Stimulated activated CD8-positive, alpha-beta memory T cell treated with anti-CD3 and anti-CD28 coated beads, Interleukin-15, amount 100 ng/mL, for 24 hours (primary cell): ENCODE measurements at regions not wholly inside any gene's neighbourhood (a gene's known extent, or its start where the extent isn't known, plus 50 kb on each side); places are given as distances from the start of the nearest gene placed in this dataset.
"Not testable (repeated sequence)": the region's sequence is repeated elsewhere in the genome, so short reads cannot be mapped to it uniquely, and the experiment has no call there.

ENCODE experiments used
- DNase-seq: peaks from one replicate; pipeline ENCODE4 v3.0.0-alpha.2; 2020; ENCODE audit warnings: low read depth

DNA sequence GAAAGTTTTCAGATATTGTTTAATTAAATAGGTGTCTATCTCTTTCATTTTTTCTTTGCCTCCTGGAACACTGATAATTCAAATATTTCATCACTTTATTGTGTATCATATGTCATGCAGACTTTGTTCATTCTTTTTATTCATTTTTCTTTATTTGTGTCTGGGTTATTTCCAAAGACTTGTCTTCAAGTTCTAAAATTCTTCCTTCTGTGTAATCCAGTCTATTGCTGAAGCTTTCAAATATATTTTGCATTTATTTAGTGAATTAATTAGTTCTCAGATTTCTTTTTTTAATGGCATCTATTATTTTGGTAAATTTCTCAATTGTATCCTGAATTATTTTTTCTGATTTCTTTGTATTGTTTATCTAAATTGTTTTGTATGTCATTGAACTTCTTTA, 70.1 kb downstream of the ZNF330 start:
- DNase-seq, result no peak

DNA sequence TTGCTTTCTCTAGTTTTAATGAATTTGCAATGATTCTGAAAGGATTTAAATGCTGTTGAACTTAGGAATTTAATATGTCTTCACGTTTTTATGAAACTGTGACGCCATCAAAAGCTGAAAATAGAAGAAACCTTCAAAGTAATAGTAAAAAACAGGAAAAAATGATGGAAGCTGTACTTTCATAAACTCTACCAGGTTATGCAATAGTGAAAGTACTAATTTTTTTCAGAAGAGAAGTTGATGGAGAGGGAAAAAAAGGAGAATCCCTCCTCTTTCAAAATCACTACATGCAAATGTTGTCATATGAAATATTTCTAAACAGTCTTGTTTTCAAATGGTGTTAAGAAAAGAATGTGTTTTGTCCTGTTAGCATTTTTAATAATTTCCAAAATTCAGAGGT, 73.6 kb downstream of the ZNF330 start:
- DNase-seq, result no peak

DNA sequence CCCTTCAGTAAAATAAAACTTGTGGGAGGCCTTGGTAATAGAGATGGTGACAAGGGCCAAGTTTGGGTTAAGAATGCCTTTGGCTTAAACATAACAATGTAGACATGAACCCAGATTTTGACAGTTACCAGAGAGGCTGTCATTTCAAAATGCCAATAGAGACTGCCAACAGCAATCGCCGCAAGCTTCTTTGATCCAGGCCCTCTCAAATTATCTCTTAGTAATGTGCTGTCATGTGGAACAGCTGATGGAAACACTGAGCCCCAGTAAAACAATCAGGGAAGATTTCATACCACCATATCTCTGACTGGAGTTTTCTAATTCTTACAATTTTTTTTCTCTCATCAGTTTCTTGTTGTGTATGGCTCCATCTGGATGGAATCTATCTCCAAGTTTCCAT, 80.5 kb downstream of the ZNF330 start:
- DNase-seq, result no peak

DNA sequence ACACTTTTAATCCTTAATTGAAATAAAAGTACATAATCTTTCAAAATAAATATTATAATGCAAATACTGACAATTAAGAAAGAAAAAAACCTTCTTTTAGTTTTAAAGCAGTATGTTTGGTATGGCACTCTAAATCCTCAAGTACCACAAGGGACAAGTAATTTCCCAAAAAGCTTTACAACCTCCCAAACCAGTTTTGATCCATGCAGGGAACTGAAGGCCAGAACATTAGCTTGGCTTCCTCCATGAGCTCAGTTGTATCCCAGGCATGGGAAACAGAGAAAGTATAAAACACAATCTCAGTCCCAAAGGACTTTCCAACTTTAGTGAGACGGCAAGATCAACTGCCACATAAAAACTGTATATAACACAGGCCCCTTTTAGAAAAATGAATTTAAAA, 82.2 kb downstream of the ZNF330 start:
- no peak for DNase-seq

DNA sequence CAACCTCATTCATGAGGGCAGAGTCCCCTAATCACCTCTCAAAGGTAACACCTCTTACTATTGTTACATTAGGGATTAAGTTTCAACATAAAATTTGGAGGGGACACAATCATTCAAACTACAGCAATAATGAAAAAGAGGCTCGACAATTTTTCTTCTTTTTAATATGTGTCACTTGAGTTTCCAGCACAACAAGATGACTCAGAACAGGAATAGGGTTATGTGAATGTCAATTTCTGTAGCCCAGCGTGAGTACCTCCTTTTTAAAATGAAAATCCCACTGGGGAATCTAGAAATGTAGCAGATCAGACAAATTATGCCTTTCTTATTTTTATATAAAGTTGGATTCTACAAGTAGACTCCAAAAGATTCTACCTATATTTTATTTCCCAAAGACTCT, 83.7 kb downstream of the ZNF330 start:
- no peak for DNase-seq

DNA sequence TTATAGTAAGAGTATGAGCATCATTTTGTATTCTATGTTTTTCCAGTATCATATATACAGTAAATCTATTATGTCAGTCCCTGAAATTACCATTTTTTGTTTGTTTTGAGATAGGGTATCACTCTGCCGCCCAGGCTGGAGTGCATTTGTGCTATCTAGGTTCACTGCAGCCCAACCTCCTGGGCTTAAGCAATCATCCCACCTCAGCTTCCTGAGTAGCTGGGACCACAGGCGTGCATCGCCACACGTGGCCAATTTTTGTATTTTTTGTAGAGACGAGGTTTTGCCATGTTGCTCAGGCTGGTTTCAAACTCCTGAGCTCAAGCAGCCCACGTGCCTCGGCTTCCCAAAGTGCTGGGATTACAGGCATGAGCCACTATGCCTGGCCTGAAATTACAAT, 85.6 kb downstream of the ZNF330 start:
- DNase-seq, result no peak

DNA sequence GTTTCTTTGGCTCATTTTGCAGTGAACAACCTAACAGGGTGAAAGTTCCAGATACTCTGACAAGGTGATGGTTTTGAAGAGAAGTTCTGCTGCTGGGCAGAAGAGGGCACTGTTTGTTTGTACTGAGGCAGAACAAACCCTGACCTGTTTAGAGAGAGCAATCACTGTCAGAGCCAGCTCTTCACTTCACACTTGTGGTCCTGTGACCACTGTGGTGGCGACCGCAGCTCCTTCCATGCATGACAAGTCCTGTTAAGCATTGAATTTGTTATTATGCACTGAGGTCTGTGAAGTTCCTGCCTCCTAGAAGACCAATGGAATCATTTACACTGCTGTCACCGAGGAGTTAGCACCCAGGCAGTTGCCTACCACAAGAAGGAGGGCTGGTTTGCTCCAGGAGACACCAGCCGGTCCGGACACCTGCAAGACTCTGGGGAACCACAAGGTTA, 86.6 kb downstream of the ZNF330 start:
- peak; percentile 6 for DNase-seq

DNA sequence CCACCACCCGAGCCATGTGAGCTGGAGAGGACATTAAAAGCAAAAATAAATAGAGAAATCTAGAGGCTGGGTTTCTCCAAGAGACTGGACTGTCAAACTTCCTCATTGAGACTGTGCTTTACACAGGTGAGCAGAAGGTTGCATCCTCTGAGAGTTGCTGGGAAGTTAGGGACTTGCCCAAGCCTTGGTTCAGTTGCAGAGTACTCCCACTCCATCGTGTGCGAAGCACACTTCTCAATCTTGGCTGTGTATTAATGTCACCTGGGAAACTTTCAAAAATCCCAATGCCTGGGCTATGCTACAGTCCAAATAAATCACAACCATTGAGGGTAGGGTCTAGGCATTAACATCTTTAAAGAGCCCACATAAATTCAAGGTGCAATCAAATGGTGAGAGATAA, 89.2 kb downstream of the ZNF330 start:
- DNase-seq, result no peak

DNA sequence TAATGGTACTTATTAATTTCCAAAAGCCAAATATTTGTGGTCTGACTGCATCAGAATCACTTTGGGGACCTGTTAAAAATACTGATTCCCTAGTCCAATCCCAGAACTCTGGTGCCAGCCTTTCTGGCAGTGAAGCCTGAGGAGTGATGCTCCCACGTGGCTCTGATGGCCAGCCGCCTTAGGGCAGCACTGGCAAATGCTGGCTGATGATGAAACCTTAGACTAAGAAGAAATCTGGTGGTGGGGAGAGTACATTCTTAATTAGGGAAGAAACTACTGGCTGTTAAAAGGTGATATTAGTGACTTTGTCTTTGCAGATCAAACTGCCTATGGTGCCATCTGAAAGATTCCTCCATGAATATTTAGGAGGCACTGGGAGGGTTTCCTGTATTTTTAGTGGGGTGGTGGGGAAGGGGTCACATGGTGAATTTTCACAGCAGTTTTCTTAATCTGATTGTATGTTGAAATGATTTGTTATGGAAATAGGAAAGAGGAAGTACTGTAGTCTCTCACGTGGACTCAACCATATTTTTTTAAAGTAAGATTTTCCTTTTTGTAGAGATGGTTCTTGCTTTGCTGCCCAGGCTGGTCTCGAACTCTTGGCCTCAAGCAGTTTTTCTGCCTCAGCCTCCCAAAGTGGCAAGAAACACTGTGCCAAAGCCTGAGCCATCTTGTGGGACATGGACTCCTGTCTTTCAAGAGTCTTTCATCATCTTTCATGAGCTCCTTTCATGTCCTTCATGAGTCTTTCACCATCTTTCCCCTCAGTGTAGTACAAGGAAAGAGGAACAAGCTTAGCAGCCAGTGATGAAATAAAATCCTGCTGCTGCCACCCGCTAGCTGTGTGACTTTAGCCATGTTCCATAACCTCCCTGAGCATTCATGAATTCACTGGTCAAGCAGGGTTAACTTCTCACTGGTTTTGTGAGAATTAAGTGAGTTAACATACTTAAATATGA, 90.8 kb downstream of the ZNF330 start:
- DNase-seq, result no peak

DNA sequence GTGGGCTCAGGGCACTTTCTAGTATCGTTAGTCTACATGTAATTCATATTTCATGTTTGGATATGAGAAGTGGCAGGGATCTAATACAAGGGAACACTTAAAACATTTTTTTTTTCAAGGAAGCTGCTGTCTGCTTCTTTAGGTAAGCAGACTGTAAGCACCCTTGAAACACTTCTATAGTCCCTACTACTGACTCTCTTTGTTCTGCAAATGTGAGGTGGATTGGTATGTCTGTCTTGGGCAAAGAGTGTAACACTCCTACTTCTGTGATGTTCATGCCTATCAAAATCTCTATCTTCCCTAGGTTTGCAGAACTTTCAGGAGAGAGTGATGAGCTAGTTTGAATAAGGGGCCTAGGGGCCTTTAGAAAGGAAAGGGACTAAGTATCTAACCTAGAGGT, 93.9 kb downstream of the ZNF330 start:
- DNase-seq, result no peak

DNA sequence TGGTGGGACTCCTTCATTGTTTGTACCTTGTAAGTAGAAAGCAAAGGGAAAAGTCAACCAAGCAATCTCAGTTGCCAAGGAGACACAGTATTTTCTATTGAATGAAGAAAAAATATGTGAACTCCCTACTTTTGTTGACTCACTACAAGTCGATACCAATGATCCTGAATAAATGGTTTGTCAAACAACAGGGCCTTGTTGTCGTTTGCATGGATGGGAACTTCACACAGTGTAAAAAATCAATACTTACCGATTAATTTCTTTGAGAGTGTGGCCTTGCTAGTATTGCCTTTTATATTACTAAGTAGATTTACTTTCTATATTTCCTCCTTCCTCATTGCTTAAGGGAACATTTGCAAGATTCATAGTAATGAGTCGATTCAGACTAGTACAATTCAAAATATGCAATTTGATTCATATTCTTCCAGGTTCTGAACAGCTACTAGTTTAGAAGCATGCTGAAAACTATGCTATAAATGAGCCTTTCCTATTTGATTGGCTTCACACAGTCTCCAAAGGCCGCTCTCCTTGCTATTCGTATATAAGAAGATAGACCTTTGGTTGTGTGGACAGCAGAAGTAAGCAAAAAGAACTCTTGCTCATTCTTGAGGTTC, 108.0 kb downstream of the ZNF330 start:
- DNase-seq, result no peak

DNA sequence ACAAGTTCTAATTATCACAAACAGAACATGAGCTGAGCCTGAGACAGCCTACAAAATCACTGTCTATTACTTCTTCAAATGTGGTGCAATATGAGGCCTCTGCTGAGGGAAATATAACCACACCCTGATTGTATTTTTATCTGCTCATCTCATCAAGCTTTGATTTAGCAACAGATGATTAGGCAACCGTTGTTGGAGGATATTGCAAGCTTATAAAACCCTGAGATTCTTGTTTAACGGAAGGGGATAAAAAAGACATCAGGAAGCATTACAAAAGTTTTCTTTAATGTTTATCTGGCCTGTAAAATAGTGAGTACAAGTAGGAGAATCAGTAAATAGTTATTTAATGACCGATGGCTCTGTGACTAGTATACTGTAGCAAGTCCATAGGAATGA, 108.5 kb downstream of the ZNF330 start:
- DNase-seq, result no peak

DNA sequence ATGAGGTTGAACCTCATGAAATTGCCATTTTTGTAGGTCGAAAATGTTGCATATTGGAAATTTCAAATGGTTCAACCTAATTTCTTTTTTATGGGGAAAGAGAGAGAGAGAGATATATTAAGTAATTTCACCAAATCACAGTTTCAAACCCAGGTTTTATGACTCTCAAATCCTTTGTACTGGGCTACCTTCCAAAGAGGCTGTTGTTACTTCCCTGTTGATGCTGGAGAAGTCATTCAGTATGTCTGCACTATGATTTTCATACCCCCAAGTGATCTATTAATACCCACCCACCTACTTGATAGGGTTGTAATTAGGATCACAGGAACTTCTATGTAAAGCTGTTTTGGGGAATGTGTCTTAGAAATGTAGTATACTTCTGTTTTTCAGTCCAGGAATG, 109.9 kb downstream of the ZNF330 start:
- no peak for DNase-seq

DNA sequence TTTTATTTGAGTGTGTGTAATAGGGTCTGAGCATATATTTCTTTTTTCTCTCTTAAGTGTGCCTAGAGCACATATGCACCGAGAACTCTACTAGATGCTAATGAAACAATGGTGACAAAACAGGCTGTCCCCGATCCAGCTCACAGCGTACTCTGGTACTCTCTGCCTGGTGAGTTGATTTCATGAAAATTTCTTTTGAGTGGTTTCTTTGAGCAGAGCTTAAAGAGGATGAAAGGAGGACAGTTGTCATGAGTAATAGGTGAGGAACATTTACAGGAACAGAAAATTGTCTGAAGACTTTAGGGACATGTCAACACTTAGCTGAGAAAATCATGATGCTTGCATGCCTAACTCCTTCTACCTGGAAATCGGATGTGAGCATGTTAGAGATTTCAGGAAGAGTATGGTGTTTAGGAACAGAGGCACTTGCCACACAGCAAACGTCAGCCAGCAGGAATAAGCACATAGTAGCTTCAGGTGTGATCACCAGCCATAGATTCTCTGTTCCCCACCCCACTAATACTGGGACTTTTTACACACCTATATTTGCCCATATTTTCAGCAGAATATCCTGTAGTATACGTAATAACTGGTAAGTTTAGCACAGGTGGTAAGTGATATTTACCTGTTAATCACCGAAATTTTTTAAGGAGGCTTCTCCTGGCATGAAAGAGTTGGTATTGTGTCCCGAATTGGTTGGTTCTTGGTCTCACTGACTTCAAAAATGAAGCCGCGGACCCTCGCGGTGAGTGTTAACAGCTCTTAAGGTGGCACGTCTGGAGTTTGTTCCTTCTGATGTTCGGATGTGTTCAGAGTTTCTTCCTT, 111.1 kb downstream of the ZNF330 start:
- DNase-seq, result no peak

DNA sequence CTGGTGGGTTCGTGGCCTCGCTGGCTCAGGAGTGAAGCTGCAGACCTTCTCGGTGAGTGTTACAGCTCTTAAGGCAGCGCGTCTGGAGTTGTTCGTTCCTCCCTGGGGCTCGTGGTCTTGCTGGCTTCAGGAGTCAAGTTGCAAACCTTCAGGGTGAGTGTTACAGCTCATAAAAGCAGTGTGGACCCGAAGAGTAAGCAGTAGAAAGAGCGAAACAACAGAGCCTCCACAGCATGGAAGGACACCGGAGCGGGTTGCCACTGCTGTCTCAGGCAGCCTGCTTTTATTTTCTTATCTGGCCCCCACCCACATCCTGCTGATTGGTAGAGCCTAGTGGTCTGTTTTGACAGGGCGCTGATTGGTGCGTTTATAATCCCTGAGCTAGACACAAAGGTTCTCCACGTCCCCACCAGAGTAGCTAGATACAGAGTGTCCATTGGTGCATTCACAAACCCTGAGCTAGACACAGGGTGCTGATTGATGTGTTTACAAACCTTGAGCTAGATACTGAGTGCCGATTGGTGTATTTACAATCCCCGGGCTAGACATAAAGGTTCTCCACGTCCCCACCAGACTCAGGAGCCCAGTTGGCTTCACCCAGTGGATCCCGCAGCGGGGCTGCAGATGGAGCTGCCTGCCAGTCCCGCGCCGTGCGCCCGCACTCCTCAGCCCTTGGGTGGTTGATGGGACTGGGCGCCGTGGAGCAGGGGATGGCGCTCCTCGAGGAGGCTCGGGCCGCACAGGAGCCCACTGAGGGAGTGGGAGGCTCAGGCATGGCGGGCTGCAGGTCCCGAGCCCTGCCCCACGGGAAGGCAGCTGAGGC, 111.9 kb downstream of the ZNF330 start:
- DNase-seq, result not testable (repeated sequence)

DNA sequence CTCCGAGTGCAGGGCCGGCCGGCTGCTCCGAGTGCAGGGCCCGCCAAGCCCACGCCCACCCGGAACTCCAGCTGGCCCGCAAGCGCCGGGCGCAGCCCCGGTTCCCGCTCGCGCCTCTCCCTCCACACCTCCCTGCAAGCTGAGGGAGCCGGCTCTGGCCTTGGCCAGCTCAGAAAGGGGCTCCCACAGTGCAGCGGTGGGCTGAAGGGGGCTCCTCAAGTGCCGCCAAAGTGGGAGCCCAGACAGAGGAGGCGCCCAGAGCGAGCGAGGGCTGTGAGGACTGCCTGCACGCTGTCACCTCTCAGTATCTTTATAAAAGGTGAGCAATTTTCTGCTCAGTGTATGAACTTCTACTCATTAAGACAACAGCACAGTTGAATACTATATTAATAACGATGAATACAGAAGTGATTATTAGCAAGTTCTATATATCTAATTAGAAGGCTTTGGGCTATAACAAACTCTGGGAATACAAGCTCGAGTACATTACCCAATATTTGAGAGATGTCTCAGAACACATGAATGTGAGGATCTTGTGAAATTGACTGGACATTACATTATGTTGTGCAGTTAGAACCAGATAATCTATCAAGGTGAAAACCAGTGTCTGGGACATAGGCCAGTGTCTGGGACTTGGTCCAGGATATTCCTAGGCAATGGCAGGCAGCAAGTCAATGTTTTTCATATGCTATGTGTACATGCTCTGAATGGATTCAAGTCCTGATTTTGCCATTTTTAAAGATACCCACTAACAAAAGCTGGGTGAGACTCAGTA, 112.9 kb downstream of the ZNF330 start:
- not testable (repeated sequence) for DNase-seq

DNA sequence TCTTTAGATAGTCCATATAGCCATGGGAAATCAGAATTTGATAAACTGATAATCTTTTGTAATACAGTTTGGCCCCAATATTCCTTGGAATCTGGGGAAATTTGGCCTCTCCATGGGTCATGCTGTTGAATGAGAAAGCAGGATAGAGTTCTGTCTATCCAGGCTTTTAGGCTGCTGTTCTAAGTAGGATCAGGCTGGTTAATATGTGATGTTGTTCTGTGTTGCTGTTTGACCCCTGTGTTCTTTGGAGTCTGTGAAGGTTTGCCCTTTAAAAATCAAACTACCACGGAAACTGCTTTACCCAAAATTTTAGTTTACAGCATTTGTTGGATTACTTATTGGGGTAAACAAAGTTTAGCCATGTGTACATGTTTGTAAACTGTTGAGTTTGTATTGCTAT, 114.5 kb downstream of the ZNF330 start:
- DNase-seq, result no peak

DNA sequence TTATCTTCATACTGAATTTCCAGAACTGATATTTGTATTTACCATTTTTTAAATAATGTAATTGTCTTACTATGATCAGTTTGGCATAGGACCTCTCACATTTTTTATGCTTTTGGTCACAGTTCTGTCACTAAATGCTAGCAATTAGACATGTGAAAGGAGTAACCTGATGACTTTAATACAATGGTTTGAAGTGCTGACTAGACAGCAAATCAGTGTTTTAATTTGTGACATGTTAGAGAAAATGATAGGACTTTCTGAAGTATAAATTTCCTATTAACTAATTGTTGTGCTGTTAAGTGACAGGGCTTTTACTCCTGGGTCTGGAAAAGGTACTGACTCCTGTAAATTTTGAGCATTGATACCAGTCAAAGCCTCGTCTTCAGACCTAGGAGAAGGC, 117.5 kb downstream of the ZNF330 start:
- no peak for DNase-seq

DNA sequence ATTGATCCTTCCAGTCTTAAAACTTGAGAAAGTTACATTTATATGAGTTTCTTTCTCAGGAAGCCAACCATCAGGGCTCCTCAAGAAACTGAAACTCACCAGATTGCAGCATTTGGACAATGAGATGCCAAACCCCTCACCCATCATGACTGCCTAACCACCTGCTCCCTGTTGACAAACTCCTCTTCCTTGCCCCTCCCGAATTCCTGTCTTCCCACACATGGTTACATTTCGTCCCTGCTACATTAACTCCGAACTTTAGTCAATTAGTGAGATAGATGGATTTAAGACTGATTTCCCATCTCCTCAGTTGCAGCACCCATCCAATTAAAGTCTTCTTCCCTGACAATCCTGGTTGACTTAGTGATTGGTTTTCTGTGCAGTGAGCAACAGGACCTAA, 118.7 kb downstream of the ZNF330 start:
- DNase-seq, result no peak

DNA sequence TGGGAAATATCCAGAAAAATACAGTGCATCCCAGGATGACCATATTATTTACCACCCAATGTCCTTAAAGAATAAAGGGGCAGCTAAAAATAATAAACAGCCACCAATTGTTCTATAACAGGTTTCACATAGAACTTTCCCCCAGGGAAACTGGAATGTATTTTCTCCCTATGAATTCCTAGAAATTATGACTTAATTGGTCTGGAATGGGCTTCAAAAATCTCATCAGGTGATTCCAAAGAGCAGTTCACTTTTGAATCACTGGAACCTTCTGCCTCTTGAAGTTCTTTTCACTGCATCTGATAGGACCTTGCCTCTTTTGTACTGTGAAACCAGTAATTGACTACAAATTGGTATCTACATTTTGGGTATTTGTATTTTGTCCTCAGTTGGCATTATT, 119.3 kb downstream of the ZNF330 start:
- DNase-seq, result no peak

DNA sequence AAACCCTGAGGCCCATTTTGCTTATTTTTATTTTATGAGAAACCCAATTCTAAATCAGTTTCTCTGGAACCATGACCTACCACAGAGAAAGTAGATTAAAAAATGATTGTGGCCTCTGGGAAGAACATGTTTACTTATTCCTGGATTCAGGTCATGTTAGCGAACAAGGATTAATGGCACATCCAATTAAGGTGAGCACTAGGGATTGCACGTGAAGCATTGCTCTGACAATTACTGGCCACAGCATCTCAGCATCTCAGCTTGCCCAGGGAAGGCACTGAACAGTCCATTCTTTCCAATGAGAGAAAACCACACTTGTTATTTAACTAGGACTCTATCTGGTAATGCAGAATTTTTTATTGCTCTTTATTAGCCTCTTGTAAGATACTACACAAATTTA, 119.8 kb downstream of the ZNF330 start:
- no peak for DNase-seq
